ENCODE measurements at regions not wholly inside any gene's neighbourhood (a gene's known extent, or its start where the extent isn't known, plus 50 kb on each side); places are given as distances from the start of the nearest gene placed in this dataset.

GRCh38 chr18:39113790-39114189 is 1548.2 kb upstream of the CELF4 start:
- no peak for DNase-seq

- no peak for DNase-seq
Observed at GRCh38 chr18:39105104-39105503, 1539.5 kb upstream of the CELF4 start.

GRCh38 chr18:39072970-39073369 is 1507.4 kb upstream of the CELF4 start:
- DNase-seq = no peak

GRCh38 chr18:39062426-39062825 is 1496.8 kb upstream of the CELF4 start:
- no peak for DNase-seq

DNA sequence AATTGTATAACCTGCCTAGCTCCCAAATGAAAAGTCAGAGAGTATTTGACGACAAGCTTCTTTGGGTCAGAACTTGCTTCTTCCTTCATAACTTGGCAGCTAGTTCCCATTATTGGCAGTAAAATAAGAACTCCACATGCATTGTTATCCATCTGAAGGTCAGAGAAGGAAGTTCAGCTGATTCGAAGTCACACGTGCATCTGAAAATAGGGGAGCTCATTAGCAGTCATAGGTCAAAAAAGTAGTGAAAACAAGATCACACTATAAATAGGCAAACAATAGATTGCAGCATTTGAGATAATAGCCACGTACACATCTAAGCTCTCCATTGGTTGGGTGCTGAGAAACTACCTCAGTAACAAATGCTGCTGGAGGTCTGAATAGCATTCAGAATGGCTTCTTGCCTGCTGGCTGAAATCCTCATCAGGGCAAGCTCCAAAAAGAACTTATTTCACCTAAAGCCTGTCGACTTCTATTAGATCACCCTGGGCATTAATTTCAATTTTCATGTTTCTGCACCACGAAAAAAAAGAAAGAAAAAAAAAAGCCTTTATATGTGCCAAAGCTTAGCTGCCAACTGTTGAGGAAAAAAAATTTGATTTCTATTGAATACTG is 1492.9 kb upstream of the CELF4 start:
- DNase-seq = no peak

DNA sequence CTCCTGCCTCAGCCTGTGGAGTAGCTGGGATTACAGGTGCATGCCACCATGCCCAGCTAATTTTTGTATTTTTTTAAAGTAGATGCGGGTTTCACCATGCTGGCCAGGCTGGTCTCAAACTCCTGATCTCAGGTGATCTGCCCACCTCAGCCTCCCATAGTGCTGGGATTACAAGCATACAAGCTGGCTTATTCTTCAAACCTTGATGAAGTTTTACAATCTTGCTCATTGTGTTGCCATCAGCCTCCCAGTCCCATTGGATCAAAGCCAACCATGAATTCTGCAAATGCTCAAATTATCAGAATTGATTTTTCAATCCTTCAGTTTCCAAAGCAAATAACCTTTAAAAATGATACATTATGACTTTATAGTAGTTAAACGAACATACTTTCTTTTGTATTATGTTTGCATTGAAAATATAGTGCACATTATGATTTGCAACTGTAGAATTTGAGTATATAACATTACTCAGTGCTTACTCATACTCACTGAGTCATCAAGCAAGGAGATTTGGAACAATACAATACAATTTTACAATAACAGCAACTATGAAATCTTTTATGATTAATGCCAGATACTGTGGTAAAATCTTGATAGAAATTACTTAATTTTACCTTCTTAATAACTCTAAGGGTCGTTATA is 1491.9 kb upstream of the CELF4 start:
- no peak for DNase-seq

- no peak for DNase-seq
Observed at GRCh38 chr18:39053571-39053970, 1488.0 kb upstream of the CELF4 start.

- no peak for DNase-seq
Observed at GRCh38 chr18:39051013-39051412, 1485.4 kb upstream of the CELF4 start.

DNA sequence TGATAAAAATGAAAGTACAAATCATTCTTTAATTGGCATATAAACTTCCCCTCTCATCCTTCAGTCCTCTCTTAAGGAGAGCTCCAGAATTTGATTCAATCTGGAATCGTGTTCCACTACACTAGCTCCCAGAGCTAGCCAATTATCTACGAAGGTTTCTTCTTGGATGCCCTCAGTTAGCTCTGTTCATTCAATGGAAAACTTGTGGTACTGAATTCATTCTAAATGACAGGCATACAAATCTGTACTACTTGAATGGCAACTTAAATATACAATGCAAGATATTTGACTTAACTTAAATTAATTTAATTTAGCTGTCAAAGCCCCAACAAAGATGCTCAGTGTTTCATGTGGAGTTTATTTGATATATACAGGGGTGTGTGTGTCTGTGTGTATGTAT is 1474.2 kb upstream of the CELF4 start:
- DNase-seq = no peak

GRCh38 chr18:39037925-39038324 is 1472.3 kb upstream of the CELF4 start:
- DNase-seq = no peak

GRCh38 chr18:39033312-39033711 is 1467.7 kb upstream of the CELF4 start:
- DNase-seq = no peak

- DNase-seq = no peak
Observed at GRCh38 chr18:39031647-39032046, 1466.0 kb upstream of the CELF4 start.

GRCh38 chr18:39030124-39030655 is 1464.6 kb upstream of the CELF4 start:
- DNase-seq = no peak

- DNase-seq = no peak
Observed at GRCh38 chr18:39025531-39025930, 1459.9 kb upstream of the CELF4 start.

- no peak for DNase-seq
Observed at GRCh38 chr18:39019989-39020388, 1454.4 kb upstream of the CELF4 start.

GRCh38 chr18:39007031-39007902 is 1441.7 kb upstream of the CELF4 start:
- no peak for DNase-seq

- DNase-seq = no peak
Observed at GRCh38 chr18:38996056-38996455, 1430.5 kb upstream of the CELF4 start.

- no peak for DNase-seq
Observed at GRCh38 chr18:38993342-38993741, 1427.7 kb upstream of the CELF4 start.

DNA sequence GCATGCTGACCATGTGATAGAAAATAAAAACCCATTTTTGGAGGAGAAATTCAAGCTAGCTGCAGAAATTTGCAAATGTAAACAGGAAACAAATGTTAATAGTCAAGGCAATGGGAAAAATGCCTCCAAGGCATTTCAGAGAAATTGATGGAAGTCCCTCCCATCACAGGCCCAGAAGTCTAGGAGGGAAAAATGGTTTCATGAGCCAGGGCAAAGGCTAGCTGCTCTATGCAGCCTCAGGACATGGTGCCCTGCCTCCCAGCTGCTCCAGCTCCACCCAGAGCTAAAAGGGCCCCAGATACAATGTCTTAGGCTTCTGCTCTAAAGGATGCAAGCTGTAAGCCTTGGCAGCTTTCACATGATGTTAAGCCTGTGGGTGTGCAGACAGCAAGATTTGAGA is 1419.4 kb upstream of the CELF4 start:
- DNase-seq = no peak

GRCh38 chr18:38982072-38982471 is 1416.5 kb upstream of the CELF4 start:
- no peak for DNase-seq

DNA sequence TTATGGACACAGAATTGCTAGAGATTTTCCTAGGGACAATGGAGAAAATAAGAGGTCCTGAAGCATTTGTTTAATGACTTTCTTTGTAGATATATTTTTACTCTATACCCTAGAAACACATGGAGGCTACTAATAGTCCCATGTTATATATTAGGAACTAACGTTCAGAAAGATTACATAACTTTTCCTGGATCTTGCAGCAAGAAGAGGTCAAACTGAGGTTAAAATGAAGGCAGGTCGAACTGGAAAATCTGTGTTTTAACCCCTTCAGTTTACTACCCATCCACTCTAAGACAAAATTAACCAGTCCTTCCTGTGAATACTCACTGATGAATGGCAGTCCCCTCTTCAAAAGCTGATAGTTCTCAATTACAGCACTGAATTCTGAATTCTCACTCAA is 1415.8 kb upstream of the CELF4 start:
- DNase-seq = no peak

- no peak for DNase-seq
Observed at GRCh38 chr18:38980420-38980819, 1414.8 kb upstream of the CELF4 start.

- DNase-seq = no peak
Observed at GRCh38 chr18:38972571-38972970, 1407.0 kb upstream of the CELF4 start.

DNA sequence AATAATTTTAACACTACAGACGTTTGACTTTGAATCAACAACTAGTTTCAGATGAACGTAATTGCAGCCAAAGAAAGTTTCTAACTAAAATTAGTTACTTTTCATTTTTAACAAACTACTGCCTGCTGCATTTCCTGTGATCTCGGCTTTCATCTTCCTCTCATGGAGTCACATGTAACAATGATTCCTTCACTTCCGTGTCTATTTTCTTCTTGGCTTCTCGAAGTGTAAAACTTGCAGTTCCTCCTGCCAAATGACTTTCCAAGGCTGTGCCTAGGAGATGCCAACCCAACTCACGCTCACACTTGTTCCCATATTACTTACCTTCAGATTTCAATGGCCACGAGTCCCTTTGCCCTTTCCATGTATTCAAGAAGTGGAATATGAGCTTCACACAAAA is 1406.3 kb upstream of the CELF4 start:
- DNase-seq = no peak

All from hippocampal formation (tissue), 2 donors.